GM19395 (cell line): ENCODE measurements at regions not wholly inside any gene's neighbourhood (a gene's known extent, or its start where the extent isn't known, plus 50 kb on each side); places are given as distances from the start of the nearest gene placed in this dataset.
"Not testable (repeated sequence)": the region's sequence is repeated elsewhere in the genome, so short reads cannot be mapped to it uniquely, and the experiment has no call there.

ENCODE experiments used
- ATAC-seq: cut with Tn5 transposase; IDR thresholded peaks from one replicate; pipeline ENCODE4 v1.9.1; 2021; ENCODE audit warnings: mild to moderate bottlenecking, moderate library complexity; ENCODE audit not compliant: unreplicated experiment

GRCh38 chr1:8230292-8230621, 87.7 kb upstream of the SLC45A1 start:
- no peak for ATAC-seq

GRCh38 chr1:8228253-8228652, 89.7 kb upstream of the SLC45A1 start:
- ATAC-seq: no peak

- not testable (repeated sequence) for ATAC-seq
Observed at GRCh38 chr1:8227674-8228073, 90.2 kb upstream of the SLC45A1 start.

- no peak for ATAC-seq
Observed at GRCh38 chr1:8226747-8227146, 91.2 kb upstream of the SLC45A1 start.

- not testable (repeated sequence) for ATAC-seq
Observed at GRCh38 chr1:8226024-8226423, 91.9 kb upstream of the SLC45A1 start.

GRCh38 chr1:8223526-8223925, 94.4 kb upstream of the SLC45A1 start:
- ATAC-seq: no peak

- no peak for ATAC-seq
Observed at GRCh38 chr1:8222789-8223188, 95.1 kb upstream of the SLC45A1 start.

- no peak for ATAC-seq
Observed at GRCh38 chr1:8219530-8219929, 98.4 kb upstream of the SLC45A1 start.

GRCh38 chr1:8218351-8219092, 99.4 kb upstream of the SLC45A1 start:
- ATAC-seq: no peak

- no peak for ATAC-seq
Observed at GRCh38 chr1:8217809-8218208, 100.1 kb upstream of the SLC45A1 start.

GRCh38 chr1:8217011-8217711, 100.8 kb upstream of the SLC45A1 start:
- ATAC-seq: no peak

GRCh38 chr1:8216005-8216404, 101.9 kb upstream of the SLC45A1 start:
- no peak for ATAC-seq

- no peak for ATAC-seq
Observed at GRCh38 chr1:8214501-8215173, 103.3 kb upstream of the SLC45A1 start.

GRCh38 chr1:8213676-8214075, 104.2 kb upstream of the SLC45A1 start:
- ATAC-seq: no peak

GRCh38 chr1:8213136-8213535, 104.8 kb upstream of the SLC45A1 start:
- no peak for ATAC-seq

GRCh38 chr1:8212580-8213031, 105.3 kb upstream of the SLC45A1 start:
- ATAC-seq: no peak

- no peak for ATAC-seq
Observed at GRCh38 chr1:8211883-8212579, 105.9 kb upstream of the SLC45A1 start.

GRCh38 chr1:8211251-8211882, 106.5 kb upstream of the SLC45A1 start:
- no peak for ATAC-seq

- ATAC-seq: no peak
Observed at GRCh38 chr1:8207202-8207601, 110.7 kb upstream of the SLC45A1 start.

- ATAC-seq: no peak
Observed at GRCh38 chr1:8206391-8206790, 111.5 kb upstream of the SLC45A1 start.

GRCh38 chr1:8205771-8206170, 112.1 kb upstream of the SLC45A1 start:
- ATAC-seq: no peak
